Astrocyte (in vitro differentiated cells and primary cell): ENCODE measurements at regions not wholly inside any gene's neighbourhood (a gene's known extent, or its start where the extent isn't known, plus 50 kb on each side); places are given as distances from the start of the nearest gene placed in this dataset.

Experiments
- CTCF ChIP-seq: IDR thresholded peaks from 2 replicates; pipeline ENCODE4 v1.5.1; 2011; ENCODE audit warnings: low read depth, mild to moderate bottlenecking, inconsistent platforms, low read length, moderate library complexity; ENCODE audit not compliant: insufficient read depth
- EZH2 ChIP-seq: IDR thresholded peaks from 2 replicates; pipeline ENCODE4 v1.6.1; 2012; ENCODE audit warnings: mild to moderate bottlenecking, low read length, inconsistent platforms; ENCODE audit not compliant: insufficient read depth

- TF ChIP-seq CTCF (no peak), EZH2 (no peak)
Measured at GRCh38 chr15:81498294-81498693, 124.3 kb upstream of the TMC3 start.
